ENCODE measurements at regions not wholly inside any gene's neighbourhood (a gene's known extent, or its start where the extent isn't known, plus 50 kb on each side); places are given as distances from the start of the nearest gene placed in this dataset.
"Not testable (repeated sequence)": the region's sequence is repeated elsewhere in the genome, so short reads cannot be mapped to it uniquely, and the experiment has no call there.

DNA sequence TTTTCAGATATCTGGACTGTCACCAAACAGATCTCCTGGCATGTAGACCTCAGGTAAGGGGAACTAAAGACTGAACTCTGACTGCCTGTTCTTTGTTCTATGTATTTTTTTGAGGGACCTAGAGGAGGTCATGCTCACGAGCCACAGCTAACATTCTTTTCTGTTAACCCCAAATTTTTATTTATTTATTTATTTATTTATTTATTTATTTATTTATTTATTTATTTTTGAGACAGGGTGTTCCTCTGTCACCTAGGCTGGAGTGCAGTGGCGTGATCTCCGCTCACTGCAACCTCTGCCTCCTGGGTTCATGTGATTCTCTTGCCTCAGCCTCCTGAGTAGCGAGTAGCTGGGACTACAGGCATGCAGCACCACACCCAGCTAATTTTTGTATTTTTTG is 562.0 kb downstream of the NLGN4X start:
- FAIRE-seq; ATAC-seq; DNase-seq (ENCODE audit: low read depth in 1 of 2, low spot score in 1 of 2); POLR2A ChIA-PET; CTCF ChIA-PET; H3K4me2 ChIP-seq; H3K4me3 ChIP-seq; H3K9me3 ChIP-seq; H3K27ac ChIP-seq; H3K4me1 ChIP-seq: not testable (repeated sequence)
- 5% methylated on average over 3 of the region's 4 CpGs for WGBS (ENCODE audit: missing lambda C conversion rate)
- peak; percentile 24; the same call in 1 of the 2 replicates for TF ChIP-seq ZC3H11A (IDR thresholded peaks at IDR 0.05)

DNA sequence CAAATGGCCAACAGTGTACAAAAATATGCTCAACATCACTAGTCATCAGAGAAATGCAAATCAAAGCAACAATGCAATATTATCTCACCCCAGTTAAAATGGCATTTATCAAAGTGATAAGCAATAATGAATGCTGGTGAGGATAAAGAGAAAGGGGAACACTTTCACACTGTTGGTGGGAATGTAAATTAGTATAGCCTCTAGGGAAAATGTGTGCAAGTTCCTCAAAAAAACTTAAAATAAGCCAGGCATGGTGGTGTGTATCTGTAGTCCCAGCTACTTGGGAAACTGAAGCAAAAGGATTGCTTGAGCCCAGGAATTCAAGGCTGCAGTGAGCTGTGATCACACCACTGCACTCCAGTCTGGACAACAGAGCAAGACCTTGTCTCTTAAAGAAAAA is 572.1 kb downstream of the NLGN4X start:
- ATAC-seq (no peak), DNase-seq (ENCODE audit: low read depth in 1 of 2, low spot score in 1 of 2) (no peak), FAIRE-seq (no peak)
- no peaks in the 10 kb centered on the region for H3K4me1 ChIP-seq
- H3K4me3 ChIP-seq = no peak overlapping the region
- TF ChIP-seq HOXB13 (CRISPR knock-in tag; IDR thresholded peaks at IDR 0.05; ENCODE audit: low read depth) = no peak
- TF ChIP-seq, protein P1, sequence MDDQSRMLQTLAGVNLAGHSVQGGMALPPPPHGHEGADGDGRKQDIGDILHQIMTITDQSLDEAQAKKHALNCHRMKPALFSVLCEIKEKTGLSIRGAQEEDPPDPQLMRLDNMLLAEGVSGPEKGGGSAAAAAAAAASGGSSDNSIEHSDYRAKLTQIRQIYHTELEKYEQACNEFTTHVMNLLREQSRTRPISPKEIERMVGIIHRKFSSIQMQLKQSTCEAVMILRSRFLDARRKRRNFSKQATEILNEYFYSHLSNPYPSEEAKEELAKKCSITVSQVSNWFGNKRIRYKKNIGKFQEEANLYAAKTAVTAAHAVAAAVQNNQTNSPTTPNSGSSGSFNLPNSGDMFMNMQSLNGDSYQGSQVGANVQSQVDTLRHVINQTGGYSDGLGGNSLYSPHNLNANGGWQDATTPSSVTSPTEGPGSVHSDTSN (IDR thresholded peaks at IDR 0.05) = no peak
- TF ChIP-seq MYC (IDR thresholded peaks at IDR 0.05; ENCODE audit: borderline replicate concordance, low read length) = no peak
- TF ChIP-seq EHF (CRISPR knock-in tag; IDR thresholded peaks at IDR 0.05) = no peak
- no peak for TF ChIP-seq CBX2 (IDR thresholded peaks at IDR 0.05; ENCODE audit: borderline replicate concordance, low read depth)
- no peak for TF ChIP-seq NFE2L2 (conservative IDR thresholded peaks at IDR 0.05; ENCODE audit: low read length)
- no peak for TF ChIP-seq PHF8 (IDR thresholded peaks at IDR 0.05; ENCODE audit: borderline replicate concordance, low read depth)
- TF ChIP-seq, protein P2, sequence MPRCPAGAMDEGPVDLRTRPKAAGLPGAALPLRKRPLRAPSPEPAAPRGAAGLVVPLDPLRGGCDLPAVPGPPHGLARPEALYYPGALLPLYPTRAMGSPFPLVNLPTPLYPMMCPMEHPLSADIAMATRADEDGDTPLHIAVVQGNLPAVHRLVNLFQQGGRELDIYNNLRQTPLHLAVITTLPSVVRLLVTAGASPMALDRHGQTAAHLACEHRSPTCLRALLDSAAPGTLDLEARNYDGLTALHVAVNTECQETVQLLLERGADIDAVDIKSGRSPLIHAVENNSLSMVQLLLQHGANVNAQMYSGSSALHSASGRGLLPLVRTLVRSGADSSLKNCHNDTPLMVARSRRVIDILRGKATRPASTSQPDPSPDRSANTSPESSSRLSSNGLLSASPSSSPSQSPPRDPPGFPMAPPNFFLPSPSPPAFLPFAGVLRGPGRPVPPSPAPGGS (IDR thresholded peaks at IDR 0.05) = no peak
- H3K4me2 ChIP-seq = no peak overlapping the region
- POLR2A ChIA-PET = no interaction called here
- H3K27ac ChIP-seq = no peak overlapping the region
- H3K9me3 ChIP-seq = no peaks in the 10 kb centered on the region
- CTCF ChIA-PET = no interaction called here

DNA sequence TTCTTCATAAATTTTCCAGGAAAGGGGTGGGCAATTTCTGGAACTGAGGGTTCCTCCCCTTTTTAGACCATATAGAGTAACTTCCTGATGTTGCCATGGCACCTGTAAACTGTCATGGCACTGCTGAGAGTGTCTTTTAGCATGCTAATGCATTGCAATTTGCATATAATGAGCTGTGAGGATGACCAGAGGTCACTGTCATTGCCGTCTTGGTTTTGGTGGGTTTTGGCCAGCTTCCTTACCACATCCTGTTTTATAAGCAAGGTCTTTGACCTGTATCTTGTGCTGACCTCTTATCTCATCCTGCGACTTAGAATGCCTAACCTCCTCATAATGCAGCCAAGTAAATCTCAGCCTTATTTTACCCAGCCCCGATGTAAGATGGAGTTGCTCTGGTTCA is 577.8 kb downstream of the NLGN4X start:
- ATAC-seq = no peak
- POLR2A ChIA-PET = no interaction called here
- TF ChIP-seq HOXA7 (CRISPR knock-in tag; IDR thresholded peaks at IDR 0.05) (no peak), NPAS2 (CRISPR knock-in tag; IDR thresholded peaks at IDR 0.05; ENCODE audit: borderline replicate concordance) (no peak), CEBPB (IDR thresholded peaks at IDR 0.05) (no peak), FOXS1 (CRISPR knock-in tag; IDR thresholded peaks at IDR 0.05) (no peak), EHMT2 (IDR thresholded peaks at IDR 0.05; ENCODE audit: low read depth) (no peak), JUNB (IDR thresholded peaks at IDR 0.05) (no peak), TFCP2L1 (CRISPR knock-in tag; IDR thresholded peaks at IDR 0.05) (no peak), MAFK (IDR thresholded peaks at IDR 0.05; ENCODE audit: partially characterized antibody) (no peak), NFE2L2 (conservative IDR thresholded peaks at IDR 0.05; ENCODE audit: low read length) (no peak), ZNF302 (CRISPR knock-in tag; IDR thresholded peaks at IDR 0.05) (no peak), EP300 (IDR thresholded peaks at IDR 0.05) (no peak), HOXB5 (CRISPR knock-in tag; IDR thresholded peaks at IDR 0.05) (no peak)
- TF ChIP-seq, protein P3, sequence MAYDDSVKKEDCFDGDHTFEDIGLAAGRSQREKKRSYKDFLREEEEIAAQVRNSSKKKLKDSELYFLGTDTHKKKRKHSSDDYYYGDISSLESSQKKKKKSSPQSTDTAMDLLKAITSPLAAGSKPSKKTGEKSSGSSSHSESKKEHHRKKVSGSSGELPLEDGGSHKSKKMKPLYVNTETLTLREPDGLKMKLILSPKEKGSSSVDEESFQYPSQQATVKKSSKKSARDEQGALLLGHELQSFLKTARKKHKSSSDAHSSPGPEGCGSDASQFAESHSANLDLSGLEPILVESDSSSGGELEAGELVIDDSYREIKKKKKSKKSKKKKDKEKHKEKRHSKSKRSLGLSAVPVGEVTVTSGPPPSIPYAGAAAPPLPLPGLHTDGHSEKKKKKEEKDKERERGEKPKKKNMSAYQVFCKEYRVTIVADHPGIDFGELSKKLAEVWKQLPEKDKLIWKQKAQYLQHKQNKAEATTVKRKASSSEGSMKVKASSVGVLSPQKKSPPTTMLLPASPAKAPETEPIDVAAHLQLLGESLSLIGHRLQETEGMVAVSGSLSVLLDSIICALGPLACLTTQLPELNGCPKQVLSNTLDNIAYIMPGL (CRISPR knock-in tag; IDR thresholded peaks at IDR 0.05; ENCODE audit: borderline replicate concordance) = no peak
- TF ChIP-seq, protein P4, sequence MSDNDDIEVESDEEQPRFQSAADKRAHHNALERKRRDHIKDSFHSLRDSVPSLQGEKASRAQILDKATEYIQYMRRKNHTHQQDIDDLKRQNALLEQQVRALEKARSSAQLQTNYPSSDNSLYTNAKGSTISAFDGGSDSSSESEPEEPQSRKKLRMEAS (IDR thresholded peaks at IDR 0.05) = no peak
- TF ChIP-seq, protein P5, sequence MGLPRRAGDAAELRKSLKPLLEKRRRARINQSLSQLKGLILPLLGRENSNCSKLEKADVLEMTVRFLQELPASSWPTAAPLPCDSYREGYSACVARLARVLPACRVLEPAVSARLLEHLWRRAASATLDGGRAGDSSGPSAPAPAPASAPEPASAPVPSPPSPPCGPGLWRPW (IDR thresholded peaks at IDR 0.05) = no peak
- Histone ChIP-seq H3K27ac (no peak overlapping the region), H3K4me1 (no peaks in the 10 kb centered on the region), H3K9me3 (no peaks in the 10 kb centered on the region), H3K4me3 (no peak overlapping the region), H3K4me2 (no peak overlapping the region)
- DNase-seq (ENCODE audit: low read depth in 1 of 2, low spot score in 1 of 2) = no peak
- 8% methylated on average over 3 of the region's 3 CpGs for WGBS (ENCODE audit: missing lambda C conversion rate)
- no peak for FAIRE-seq
- CTCF ChIA-PET = no interaction called here

All from A549 (cell line).